ENCODE measurements at regions not wholly inside any gene's neighbourhood (a gene's known extent, or its start where the extent isn't known, plus 50 kb on each side); places are given as distances from the start of the nearest gene placed in this dataset.

- ATAC-seq: no peak
- TF ChIP-seq ZNF70 (CRISPR knock-in tag; IDR thresholded peaks at IDR 0.05): no peak
- TF ChIP-seq ARNTL (CRISPR knock-in tag; IDR thresholded peaks at IDR 0.05; ENCODE audit: borderline replicate concordance, low read depth): no peak
- no peak for TF ChIP-seq SNAI2 (CRISPR knock-in tag; IDR thresholded peaks at IDR 0.05)
- TF ChIP-seq, protein P1, sequence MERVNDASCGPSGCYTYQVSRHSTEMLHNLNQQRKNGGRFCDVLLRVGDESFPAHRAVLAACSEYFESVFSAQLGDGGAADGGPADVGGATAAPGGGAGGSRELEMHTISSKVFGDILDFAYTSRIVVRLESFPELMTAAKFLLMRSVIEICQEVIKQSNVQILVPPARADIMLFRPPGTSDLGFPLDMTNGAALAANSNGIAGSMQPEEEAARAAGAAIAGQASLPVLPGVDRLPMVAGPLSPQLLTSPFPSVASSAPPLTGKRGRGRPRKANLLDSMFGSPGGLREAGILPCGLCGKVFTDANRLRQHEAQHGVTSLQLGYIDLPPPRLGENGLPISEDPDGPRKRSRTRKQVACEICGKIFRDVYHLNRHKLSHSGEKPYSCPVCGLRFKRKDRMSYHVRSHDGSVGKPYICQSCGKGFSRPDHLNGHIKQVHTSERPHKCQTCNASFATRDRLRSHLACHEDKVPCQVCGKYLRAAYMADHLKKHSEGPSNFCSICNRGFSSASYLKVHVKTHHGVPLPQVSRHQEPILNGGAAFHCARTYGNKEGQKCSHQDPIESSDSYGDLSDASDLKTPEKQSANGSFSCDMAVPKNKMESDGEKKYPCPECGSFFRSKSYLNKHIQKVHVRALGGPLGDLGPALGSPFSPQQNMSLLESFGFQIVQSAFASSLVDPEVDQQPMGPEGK (CRISPR knock-in tag; IDR thresholded peaks at IDR 0.05; ENCODE audit: borderline replicate concordance): no peak
- TF ChIP-seq ZFP3 (CRISPR knock-in tag; IDR thresholded peaks at IDR 0.05): no peak
- TF ChIP-seq ESRRG (CRISPR knock-in tag; IDR thresholded peaks at IDR 0.05): no peak
- no peak for TF ChIP-seq RARB (CRISPR knock-in tag; IDR thresholded peaks at IDR 0.05)
- no peak for TF ChIP-seq ISL1 (CRISPR knock-in tag; IDR thresholded peaks at IDR 0.05)
- TF ChIP-seq BACH2 (CRISPR knock-in tag; IDR thresholded peaks at IDR 0.05; ENCODE audit: borderline replicate concordance): no peak
- TF ChIP-seq TCF4 (CRISPR knock-in tag; IDR thresholded peaks at IDR 0.05; ENCODE audit: borderline replicate concordance): no peak
- TF ChIP-seq TOX (CRISPR knock-in tag; IDR thresholded peaks at IDR 0.05; ENCODE audit: borderline replicate concordance): no peak
- TF ChIP-seq, protein P2, sequence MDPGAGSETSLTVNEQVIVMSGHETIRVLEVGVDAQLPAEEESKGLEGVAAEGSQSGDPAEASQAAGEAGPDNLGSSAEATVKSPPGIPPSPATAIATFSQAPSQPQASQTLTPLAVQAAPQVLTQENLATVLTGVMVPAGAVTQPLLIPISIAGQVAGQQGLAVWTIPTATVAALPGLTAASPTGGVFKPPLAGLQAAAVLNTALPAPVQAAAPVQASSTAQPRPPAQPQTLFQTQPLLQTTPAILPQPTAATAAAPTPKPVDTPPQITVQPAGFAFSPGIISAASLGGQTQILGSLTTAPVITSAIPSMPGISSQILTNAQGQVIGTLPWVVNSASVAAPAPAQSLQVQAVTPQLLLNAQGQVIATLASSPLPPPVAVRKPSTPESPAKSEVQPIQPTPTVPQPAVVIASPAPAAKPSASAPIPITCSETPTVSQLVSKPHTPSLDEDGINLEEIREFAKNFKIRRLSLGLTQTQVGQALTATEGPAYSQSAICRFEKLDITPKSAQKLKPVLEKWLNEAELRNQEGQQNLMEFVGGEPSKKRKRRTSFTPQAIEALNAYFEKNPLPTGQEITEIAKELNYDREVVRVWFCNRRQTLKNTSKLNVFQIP (CRISPR knock-in tag; IDR thresholded peaks at IDR 0.05; ENCODE audit: borderline replicate concordance, low read depth): no peak
- no peak for TF ChIP-seq CSRNP3 (CRISPR knock-in tag; IDR thresholded peaks at IDR 0.05)
- no peak for TF ChIP-seq GLIS3 (CRISPR knock-in tag; IDR thresholded peaks at IDR 0.05)
- TF ChIP-seq CREB5 (CRISPR knock-in tag; IDR thresholded peaks at IDR 0.05; ENCODE audit: low read depth): no peak
- TF ChIP-seq CSDC2 (CRISPR knock-in tag; IDR thresholded peaks at IDR 0.05): no peak
- no peak for TF ChIP-seq ZNF8 (CRISPR knock-in tag; IDR thresholded peaks at IDR 0.05)
- TF ChIP-seq TSHZ2 (CRISPR knock-in tag; IDR thresholded peaks at IDR 0.05): no peak
- no peak for TF ChIP-seq PPARA (CRISPR knock-in tag; IDR thresholded peaks at IDR 0.05; ENCODE audit: borderline replicate concordance)
- TF ChIP-seq ZFP30 (CRISPR knock-in tag; IDR thresholded peaks at IDR 0.05): no peak
Observed at GRCh38 chr14:26304056-26304455, 293.8 kb downstream of the NOVA1 start.

DNA sequence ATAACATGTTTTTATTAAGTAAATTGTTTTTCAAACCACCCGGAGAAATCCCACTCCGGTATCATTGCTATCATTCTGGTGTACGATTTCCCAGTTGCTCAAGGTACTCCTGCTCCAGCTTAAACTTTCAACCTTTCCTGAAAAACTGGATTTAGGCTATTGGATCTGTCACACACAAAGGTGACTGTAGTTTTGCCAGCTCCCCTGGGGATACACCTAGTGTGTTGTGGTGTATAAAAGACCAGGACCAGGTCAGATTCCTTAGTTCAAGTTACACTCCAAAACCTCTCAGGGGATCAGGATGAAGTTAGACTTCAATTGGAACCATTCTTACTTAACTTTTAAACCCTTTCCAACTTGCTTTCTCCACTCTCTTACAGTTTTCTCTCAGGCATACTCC is 303.9 kb downstream of the NOVA1 start:
- TF ChIP-seq CSDC2 (CRISPR knock-in tag; IDR thresholded peaks at IDR 0.05) (no peak), RARB (CRISPR knock-in tag; IDR thresholded peaks at IDR 0.05) (no peak), ARNTL (CRISPR knock-in tag; IDR thresholded peaks at IDR 0.05; ENCODE audit: borderline replicate concordance, low read depth) (no peak), TSHZ2 (CRISPR knock-in tag; IDR thresholded peaks at IDR 0.05) (no peak), ZNF8 (CRISPR knock-in tag; IDR thresholded peaks at IDR 0.05) (no peak), ISL1 (CRISPR knock-in tag; IDR thresholded peaks at IDR 0.05) (no peak)
- TF ChIP-seq, protein P1 (CRISPR knock-in tag; IDR thresholded peaks at IDR 0.05; ENCODE audit: borderline replicate concordance): no peak
- ATAC-seq: no peak
